Thyroid gland (tissue), 4 donors: ENCODE measurements at regions not wholly inside any gene's neighbourhood (a gene's known extent, or its start where the extent isn't known, plus 50 kb on each side); places are given as distances from the start of the nearest gene placed in this dataset.

Source experiments
- DNase-seq, 2 donors: peaks; one replicate each; pipeline ENCODE4 v3.0.0-alpha.2; 2019
- H3K27ac ChIP-seq, 3 donors: fragments of 200-600 bp; sonication (generic); 1 replicate in 2 of 3; 2 replicates in 1 of 3; pipeline ENCODE4 v1.5.1; 2016 to 2019; ENCODE audit warnings: mild to moderate bottlenecking in 1 of 3, moderate library complexity in 1 of 3
- H3K27me3 ChIP-seq: fragments of 200-600 bp; sonication (generic); one replicate; pipeline ENCODE4 v1.5.1; 2019
- H3K36me3 ChIP-seq, 2 donors: fragments of 200-600 bp; sonication (generic); one replicate each; pipeline ENCODE4 v1.5.1; 2016 to 2019
- H3K4me1 ChIP-seq, 2 donors: fragments of 200-600 bp; sonication (generic); one replicate each; pipeline ENCODE4 v1.5.1; 2017 to 2019
- H3K4me3 ChIP-seq, 3 donors: fragments of 200-600 bp; sonication (generic); replicated peaks in 1 of 3; 1 replicate in 2 of 3; 2 replicates in 1 of 3; pipeline ENCODE4 v1.5.1; 2016; ENCODE audit warnings: mild to moderate bottlenecking in 1 of 3
- H3K9me3 ChIP-seq: fragments of 200-600 bp; sonication (generic); one replicate; pipeline ENCODE4 v1.5.1; 2017
- CTCF ChIP-seq, 6 experiments: fragments of 200-600 bp in 3 of 6; fragments of 450-650 bp in 3 of 6; sonication (generic) in 3 of 6; IDR thresholded peaks; one replicate each; pipeline ENCODE4 v1.5.1; 2016 to 2019; ENCODE audit warnings: antibody characterized with exemption in 6 of 6, mild to moderate bottlenecking in 2 of 6, inconsistent platforms in 1 of 6, moderate library complexity in 1 of 6
- POLR2A ChIP-seq, 2 donors: fragments of 450-650 bp; IDR thresholded peaks; one replicate each; pipeline ENCODE4 v1.6.1; 2017; ENCODE audit warnings: antibody characterized with exemption in 2 of 2, mild to moderate bottlenecking in 2 of 2, moderate library complexity in 1 of 2
- WGBS, 2 donors: methylation state at CpG; one replicate each; pipeline ENCODE4 v1.1.5; 2017; 5-methylcytosine and 5-hydroxymethylcytosine counted together
- intact Hi-C: fragments of 100-400 bp; cut with DNase I; formaldehyde crosslinking; loops from one replicate; pipeline ENCODE4 v1.15.1; 2023

GRCh38 chr20:39661833-39662232 is 699.7 kb downstream of the DHX35 start:
- Histone ChIP-seq H3K4me1 (no peaks in the 10 kb centered on the region), H3K9me3 (no peaks in the 10 kb centered on the region), H3K27me3 (no peaks in the 10 kb centered on the region), H3K27ac (no peak overlapping the region), H3K4me3 (no peak overlapping the region), H3K36me3 (no peaks in the 10 kb centered on the region)
- intact Hi-C loops: no loop called here
- WGBS, 2 donors: 4 to 60% methylated on average over 1 of the region's 1 CpG
- DNase-seq: no peak
- TF ChIP-seq CTCF (IDR thresholded peaks at IDR 0.05): no peak
- no peak for TF ChIP-seq POLR2A (IDR thresholded peaks at IDR 0.05)

DNA sequence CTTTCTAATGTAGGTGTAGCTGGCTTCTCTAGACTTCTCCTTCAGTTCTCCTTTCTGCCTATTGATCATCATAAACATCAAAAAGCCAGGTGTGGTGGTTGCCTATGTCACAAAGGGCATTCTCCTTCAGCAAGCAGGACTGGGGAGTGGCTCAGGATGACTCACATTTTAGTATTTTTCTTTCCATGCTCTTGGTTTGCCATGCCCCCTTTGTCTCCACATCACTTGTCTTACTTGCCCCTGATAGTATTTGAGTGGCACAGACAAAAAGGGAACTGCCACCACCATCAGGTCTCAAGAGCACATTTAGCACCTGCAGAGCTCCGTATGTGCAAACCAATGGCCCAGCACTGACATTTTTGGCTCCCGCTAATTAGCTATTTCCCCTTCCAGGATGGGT is 698.8 kb downstream of the DHX35 start:
- H3K36me3 ChIP-seq: no peaks in the 10 kb centered on the region
- H3K27ac ChIP-seq: no peak overlapping the region
- intact Hi-C loops: no loop called here
- H3K4me1 ChIP-seq: no peaks in the 10 kb centered on the region
- WGBS, 2 donors: 88 to 98% methylated on average over 2 of the region's 2 CpGs
- DNase-seq: no peak
- no peaks in the 10 kb centered on the region for H3K9me3 ChIP-seq
- TF ChIP-seq POLR2A (IDR thresholded peaks at IDR 0.05): no peak
- no peak for TF ChIP-seq CTCF (IDR thresholded peaks at IDR 0.05)
- no peaks in the 10 kb centered on the region for H3K27me3 ChIP-seq
- no peak overlapping the region for H3K4me3 ChIP-seq

GRCh38 chr20:39660226-39660625 is 698.1 kb downstream of the DHX35 start:
- Histone ChIP-seq H3K27ac (no peak overlapping the region), H3K4me1 (no peaks in the 10 kb centered on the region), H3K27me3 (no peaks in the 10 kb centered on the region), H3K9me3 (no peaks in the 10 kb centered on the region), H3K36me3 (no peaks in the 10 kb centered on the region), H3K4me3 (no peak overlapping the region)
- 86 to 95% methylated on average over 1 of the region's 1 CpG for WGBS, 2 donors
- no peak for DNase-seq
- intact Hi-C loops: no loop called here
- TF ChIP-seq POLR2A (IDR thresholded peaks at IDR 0.05) (no peak), CTCF (IDR thresholded peaks at IDR 0.05) (no peak)

DNA sequence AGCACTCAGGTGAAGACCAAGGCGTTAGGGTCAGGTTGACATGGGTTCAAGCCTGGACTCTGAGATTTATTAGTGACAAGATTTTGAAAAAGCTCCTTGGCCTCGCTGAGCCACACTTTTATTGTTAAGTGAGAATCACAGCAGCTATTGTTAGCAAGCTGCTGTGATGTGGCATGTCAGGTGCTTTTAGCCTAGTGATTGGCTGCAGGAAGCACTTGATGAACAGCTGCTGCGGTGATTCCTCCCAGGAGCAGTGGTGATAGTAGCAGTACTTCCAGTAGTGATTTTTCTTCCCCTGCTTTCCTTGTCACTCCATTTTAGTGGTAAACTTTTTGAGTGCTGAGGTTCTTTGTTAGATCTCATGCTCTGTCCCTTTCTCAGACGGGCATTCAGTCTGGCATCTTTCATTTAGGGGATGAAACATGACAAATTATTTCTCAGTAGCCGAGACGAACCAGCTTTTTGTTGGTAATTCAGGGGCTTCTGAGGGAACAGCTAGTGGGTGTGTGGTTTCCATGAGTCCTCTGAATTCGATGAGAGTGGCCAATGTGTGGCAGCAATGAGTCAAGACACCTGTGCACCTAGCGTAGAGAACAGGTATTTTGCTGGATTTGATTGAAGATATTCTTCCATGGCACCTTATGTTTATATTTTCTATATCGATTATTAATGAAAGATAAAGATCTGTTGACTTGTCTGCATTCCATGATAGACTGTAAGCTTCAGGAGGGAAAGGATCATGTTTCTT is 696.7 kb downstream of the DHX35 start:
- H3K4me3 ChIP-seq: no peak overlapping the region
- TF ChIP-seq CTCF (IDR thresholded peaks at IDR 0.05) (no peak), POLR2A (IDR thresholded peaks at IDR 0.05) (no peak)
- no peaks in the 10 kb centered on the region for H3K36me3 ChIP-seq
- H3K27me3 ChIP-seq: no peaks in the 10 kb centered on the region
- intact Hi-C loops: no loop called here
- no peaks in the 10 kb centered on the region for H3K4me1 ChIP-seq
- H3K9me3 ChIP-seq: no peaks in the 10 kb centered on the region
- H3K27ac ChIP-seq: no peak overlapping the region
- no peak for DNase-seq
- WGBS, 2 donors: 66 to 75% methylated on average over 9 of the region's 9 CpGs

DNA sequence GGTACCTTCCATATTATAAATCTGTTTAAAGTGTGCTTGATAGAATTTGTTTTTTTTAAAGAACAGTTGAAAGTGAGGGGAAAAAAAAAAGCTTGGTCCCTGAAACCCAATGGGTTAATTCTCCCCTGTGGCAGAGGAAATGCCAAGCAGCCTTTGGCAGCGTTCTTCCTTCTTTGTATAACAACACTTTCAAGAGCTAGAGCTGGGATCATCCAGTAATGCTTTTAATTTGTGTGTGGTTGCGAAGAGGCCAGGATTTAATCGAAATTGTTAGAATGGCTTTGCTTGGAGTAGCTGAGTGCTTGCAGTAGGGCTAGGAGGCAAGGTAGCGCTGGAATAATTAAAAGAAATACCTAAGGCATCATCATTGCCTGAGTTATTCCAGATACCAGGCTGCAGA is 692.0 kb downstream of the DHX35 start:
- DNase-seq: no peak
- no peaks in the 10 kb centered on the region for H3K4me1 ChIP-seq
- TF ChIP-seq POLR2A (IDR thresholded peaks at IDR 0.05) (no peak), CTCF (IDR thresholded peaks at IDR 0.05) (no peak)
- H3K27ac ChIP-seq: no peak overlapping the region
- H3K36me3 ChIP-seq: no peaks in the 10 kb centered on the region
- no peak overlapping the region for H3K4me3 ChIP-seq
- WGBS, 2 donors: 49 to 55% methylated on average over 4 of the region's 4 CpGs
- H3K27me3 ChIP-seq: no peaks in the 10 kb centered on the region
- no peaks in the 10 kb centered on the region for H3K9me3 ChIP-seq
- intact Hi-C loops: no loop called here
